ENCODE measurements at regions not wholly inside any gene's neighbourhood (a gene's known extent, or its start where the extent isn't known, plus 50 kb on each side); places are given as distances from the start of the nearest gene placed in this dataset.

GRCh38 chr10:105615715-105616365 is 974.8 kb downstream of the SORCS3 start:
- intact Hi-C loops (cut with micrococcal nuclease; ENCODE audit: unreplicated experiment) = no loop called here
- Histone ChIP-seq H3K9me3 (ENCODE audit: control insufficient read depth, insufficient read depth, low read depth, low read length) (0 out of 2 replicates have a peak, but pooled peaks cover 3% of the 10 kb centered on the region), H3K27me3 (ENCODE audit: control insufficient read depth, insufficient read depth, low read length) (no peaks in the 10 kb centered on the region), H3K4me3 (ENCODE audit: low read depth in 2 of 2, low read length in 2 of 2) (no peak overlapping the region), H3K36me3 (ENCODE audit: control insufficient read depth, insufficient read depth, low read length) (no peaks in the 10 kb centered on the region), H3K4me1 (ENCODE audit: control insufficient read depth, insufficient read depth, low read length) (no peaks in the 10 kb centered on the region), H3K27ac (ENCODE audit: low read length) (no peak overlapping the region)
- POLR2A ChIA-PET = no interaction called here
- DNase-seq (ENCODE audit: low read depth, low spot score) = no peak
- in situ Hi-C loops (cut with HindIII; ENCODE audit: low pct_unique_long_range_greater_than_20kb, low sequenced_read_pairs) = no loop called here
- CTCF ChIA-PET = no interaction called here
- no TSS peak for BruUV-seq (replicated peaks)
- no peak for ATAC-seq
- TF ChIP-seq SIN3A (IDR thresholded peaks at IDR 0.05; ENCODE audit: borderline replicate concordance, insufficient read depth, low read depth, low read length) = no peak
- no peak for TF ChIP-seq REST (IDR thresholded peaks at IDR 0.05; ENCODE audit: insufficient read depth in 1 of 2, low read depth in 2 of 2, low read length in 1 of 2)
- TF ChIP-seq POLR2AphosphoS5 (IDR thresholded peaks at IDR 0.05; ENCODE audit: low read depth, low read length) = no peak
- no peak for TF ChIP-seq CTCF (IDR thresholded peaks at IDR 0.05)
- peak; percentile 49; the same call in 1 of the 2 replicates for TF ChIP-seq TCF7L2 (IDR thresholded peaks at IDR 0.05; ENCODE audit: low read depth, low read length)

GRCh38 chr10:105611244-105611798 is 970.2 kb downstream of the SORCS3 start:
- DNase-seq (ENCODE audit: low read depth, low spot score) = no peak
- in situ Hi-C loops (cut with HindIII; ENCODE audit: low pct_unique_long_range_greater_than_20kb, low sequenced_read_pairs) = no loop called here
- CTCF ChIA-PET = no interaction called here
- ATAC-seq = no peak
- Histone ChIP-seq H3K9me3 (ENCODE audit: control insufficient read depth, insufficient read depth, low read depth, low read length) (no peaks in the 10 kb centered on the region), H3K4me1 (ENCODE audit: control insufficient read depth, insufficient read depth, low read length) (no peaks in the 10 kb centered on the region), H3K36me3 (ENCODE audit: control insufficient read depth, insufficient read depth, low read length) (no peaks in the 10 kb centered on the region), H3K27me3 (ENCODE audit: control insufficient read depth, insufficient read depth, low read length) (no peaks in the 10 kb centered on the region), H3K4me3 (ENCODE audit: low read depth in 2 of 2, low read length in 2 of 2) (no peak overlapping the region), H3K27ac (ENCODE audit: low read length) (no peak overlapping the region)
- POLR2A ChIA-PET = no interaction called here
- intact Hi-C loops (cut with micrococcal nuclease; ENCODE audit: unreplicated experiment) = no loop called here
- TF ChIP-seq REST (IDR thresholded peaks at IDR 0.05; ENCODE audit: insufficient read depth in 1 of 2, low read depth in 2 of 2, low read length in 1 of 2) (no peak), SIN3A (IDR thresholded peaks at IDR 0.05; ENCODE audit: borderline replicate concordance, insufficient read depth, low read depth, low read length) (no peak), CTCF (IDR thresholded peaks at IDR 0.05) (no peak), POLR2AphosphoS5 (IDR thresholded peaks at IDR 0.05; ENCODE audit: low read depth, low read length) (no peak), TCF7L2 (IDR thresholded peaks at IDR 0.05; ENCODE audit: low read depth, low read length) (no peak)
- no TSS peak for BruUV-seq (replicated peaks)

All from Panc1 (cell line).